Ovary (tissue), 7 donors: ENCODE measurements at regions not wholly inside any gene's neighbourhood (a gene's known extent, or its start where the extent isn't known, plus 50 kb on each side); places are given as distances from the start of the nearest gene placed in this dataset.

Experiments
- DNase-seq, 5 donors: peaks; one replicate each; pipeline ENCODE4 v3.0.0-alpha.2; 2019 to 2020
- H3K27ac ChIP-seq, 2 donors: fragments of 200-600 bp; one replicate each; pipeline versions ENCODE4 v1.5.1 to v1.8.0; 2019 to 2022
- H3K27me3 ChIP-seq: fragments of 200-600 bp; one replicate; pipeline ENCODE4 v1.8.0; 2022
- H3K36me3 ChIP-seq: fragments of 200-600 bp; sonication (generic); one replicate; pipeline ENCODE4 v1.5.1; 2019
- H3K4me1 ChIP-seq: one replicate; pipeline ENCODE4 v1.8.1; 2013; ENCODE audit warnings: mild to moderate bottlenecking, moderate library complexity; ENCODE audit not compliant: insufficient read depth
- H3K4me3 ChIP-seq: fragments of 200-600 bp; sonication (generic); one replicate; pipeline ENCODE4 v1.5.1; 2017
- H3K9me3 ChIP-seq, 2 donors: fragments of 200-600 bp in 1 of 2; sonication (generic) in 1 of 2; one replicate each; pipeline versions ENCODE4 v1.5.1 to v1.8.1; 2013 to 2019; ENCODE audit warnings: mild to moderate bottlenecking in 1 of 2, moderate library complexity in 1 of 2
- EP300 ChIP-seq: sonication (generic); formaldehyde crosslinking; IDR thresholded peaks from one replicate; pipeline ENCODE4 v1.6.1; 2017; ENCODE audit warnings: antibody characterized with exemption
- POLR2A ChIP-seq: fragments of 450-650 bp; IDR thresholded peaks from one replicate; pipeline ENCODE4 v1.6.1; 2017; ENCODE audit warnings: antibody characterized with exemption, mild to moderate bottlenecking, moderate library complexity
- WGBS, 3 donors: extraction: QIAGEN DNeasy Blood & Tissue Kit in 1 of 3; methylation state at CpG; one replicate each; pipeline versions ENCODE4 v1.1.5 to v1.1.7; 2013 to 2017; 5-methylcytosine and 5-hydroxymethylcytosine counted together
- intact Hi-C, 4 donors: fragments of 100-400 bp; cut with DNase I; formaldehyde crosslinking; loops; one replicate each; pipeline versions ENCODE4 v1.11.0 to v1.15.1; 2022 to 2023
- TF ChIP-seq, protein P1 (sequence below), 3 donors: fragments of 450-650 bp in 2 of 3; fragments of 200-600 bp in 1 of 3; IDR thresholded peaks; one replicate each; pipeline versions ENCODE4 v1.5.1 to v1.8.0; 2016 to 2022; ENCODE audit warnings: antibody characterized with exemption in 3 of 3, mild to moderate bottlenecking in 1 of 3
- donor health status: DM: no; HTN: no; CAD: no; lungs with moderate emphysema.
- donor health status: DM: no; HTN: no; CAD: no.
- donor health status: Bipolar disorder and iron deficiency.
- donor health status: DM: no; HTN: no; CAD: no.
- donor health status: DM: yes; HTN: yes; CAD: no.

DNA sequence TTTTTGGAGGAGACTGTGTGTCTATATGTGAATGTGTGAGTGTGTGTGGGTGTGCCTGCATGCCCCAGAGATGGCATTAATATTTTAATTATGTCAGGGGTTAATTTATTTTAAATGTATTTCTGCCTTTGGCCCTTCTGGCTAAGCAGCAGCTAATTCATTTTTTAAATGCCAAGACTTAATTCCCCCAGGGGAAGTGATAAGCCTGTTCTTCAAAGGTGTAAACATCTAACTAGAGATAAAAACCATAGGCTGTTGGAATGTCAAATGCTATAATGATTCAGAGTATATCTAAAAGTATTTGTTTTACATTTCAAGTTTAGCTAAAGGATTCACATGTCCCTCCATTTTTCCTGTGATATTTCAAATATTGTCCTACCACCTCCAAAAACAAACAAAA lies 184.7 kb downstream of the SPP2 start:
- intact Hi-C loops, result no loop called here
- H3K36me3 ChIP-seq, result no peaks in the 10 kb centered on the region
- no peak for DNase-seq
- H3K9me3 ChIP-seq, result no peaks in the 10 kb centered on the region
- H3K4me3 ChIP-seq, result no peak overlapping the region
- TF ChIP-seq EP300 (no peak), POLR2A (no peak)
- TF ChIP-seq, protein P1, sequence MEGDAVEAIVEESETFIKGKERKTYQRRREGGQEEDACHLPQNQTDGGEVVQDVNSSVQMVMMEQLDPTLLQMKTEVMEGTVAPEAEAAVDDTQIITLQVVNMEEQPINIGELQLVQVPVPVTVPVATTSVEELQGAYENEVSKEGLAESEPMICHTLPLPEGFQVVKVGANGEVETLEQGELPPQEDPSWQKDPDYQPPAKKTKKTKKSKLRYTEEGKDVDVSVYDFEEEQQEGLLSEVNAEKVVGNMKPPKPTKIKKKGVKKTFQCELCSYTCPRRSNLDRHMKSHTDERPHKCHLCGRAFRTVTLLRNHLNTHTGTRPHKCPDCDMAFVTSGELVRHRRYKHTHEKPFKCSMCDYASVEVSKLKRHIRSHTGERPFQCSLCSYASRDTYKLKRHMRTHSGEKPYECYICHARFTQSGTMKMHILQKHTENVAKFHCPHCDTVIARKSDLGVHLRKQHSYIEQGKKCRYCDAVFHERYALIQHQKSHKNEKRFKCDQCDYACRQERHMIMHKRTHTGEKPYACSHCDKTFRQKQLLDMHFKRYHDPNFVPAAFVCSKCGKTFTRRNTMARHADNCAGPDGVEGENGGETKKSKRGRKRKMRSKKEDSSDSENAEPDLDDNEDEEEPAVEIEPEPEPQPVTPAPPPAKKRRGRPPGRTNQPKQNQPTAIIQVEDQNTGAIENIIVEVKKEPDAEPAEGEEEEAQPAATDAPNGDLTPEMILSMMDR (IDR thresholded peaks at IDR 0.05), result no peak
- H3K27ac ChIP-seq, result no peak overlapping the region
- H3K27me3 ChIP-seq, result no peaks in the 10 kb centered on the region
- H3K4me1 ChIP-seq, result no peaks in the 10 kb centered on the region

DNA sequence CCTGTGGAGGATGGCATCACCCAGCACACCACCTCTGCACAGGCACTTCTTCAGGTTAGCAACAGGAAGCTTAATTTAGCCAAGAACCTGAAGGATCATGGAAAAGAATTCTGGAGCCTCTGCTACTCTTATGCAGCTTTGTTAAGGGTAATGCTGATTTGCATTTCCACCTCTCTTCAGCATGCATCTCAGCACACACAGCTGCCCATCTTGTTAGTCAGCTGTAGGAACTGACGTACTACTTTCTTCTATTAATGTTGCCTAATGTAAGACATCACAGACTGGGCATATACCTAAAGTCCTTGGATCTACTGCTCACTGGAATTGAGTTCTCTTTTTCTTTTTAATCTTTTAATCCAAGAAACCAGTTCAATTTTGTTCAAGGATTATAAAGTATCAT lies 181.0 kb downstream of the SPP2 start:
- Histone ChIP-seq H3K9me3 (no peaks in the 10 kb centered on the region), H3K27ac (no peak overlapping the region), H3K36me3 (no peaks in the 10 kb centered on the region), H3K4me1 (no peaks in the 10 kb centered on the region), H3K27me3 (no peaks in the 10 kb centered on the region), H3K4me3 (no peak overlapping the region)
- intact Hi-C loops, result no loop called here
- DNase-seq, result no peak
- WGBS, 3 donors, result 75 to 86% (median 77%) methylated on average over 1 of the region's 1 CpG
- TF ChIP-seq POLR2A (no peak), EP300 (no peak)
- TF ChIP-seq, protein P1 (IDR thresholded peaks at IDR 0.05), result no peak

DNA sequence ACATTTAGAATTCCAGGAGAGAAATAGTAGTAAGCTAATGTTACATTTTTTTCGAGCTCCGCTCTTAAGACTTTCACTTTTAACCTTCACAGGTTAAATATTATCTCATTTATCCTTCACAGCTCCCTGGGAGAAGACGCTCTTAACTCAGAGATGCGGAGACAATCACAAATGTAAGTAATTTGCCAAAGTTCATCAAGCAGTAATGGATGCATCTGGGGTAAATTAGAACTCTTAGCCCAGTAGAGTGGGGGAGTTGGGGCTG lies 168.5 kb downstream of the SPP2 start:
- no peak for DNase-seq
- no peak overlapping the region for H3K4me3 ChIP-seq
- TF ChIP-seq EP300 (no peak), POLR2A (no peak)
- TF ChIP-seq, protein P1 (IDR thresholded peaks at IDR 0.05), result no peak
- H3K27ac ChIP-seq, result no peak overlapping the region
- no peaks in the 10 kb centered on the region for H3K36me3 ChIP-seq
- H3K9me3 ChIP-seq, result no peaks in the 10 kb centered on the region
- H3K27me3 ChIP-seq, result no peaks in the 10 kb centered on the region
- H3K4me1 ChIP-seq, result no peaks in the 10 kb centered on the region
- intact Hi-C loops, result no loop called here
- 83 to 88% (median 87%) methylated on average over 4 of the region's 4 CpGs for WGBS, 3 donors

DNA sequence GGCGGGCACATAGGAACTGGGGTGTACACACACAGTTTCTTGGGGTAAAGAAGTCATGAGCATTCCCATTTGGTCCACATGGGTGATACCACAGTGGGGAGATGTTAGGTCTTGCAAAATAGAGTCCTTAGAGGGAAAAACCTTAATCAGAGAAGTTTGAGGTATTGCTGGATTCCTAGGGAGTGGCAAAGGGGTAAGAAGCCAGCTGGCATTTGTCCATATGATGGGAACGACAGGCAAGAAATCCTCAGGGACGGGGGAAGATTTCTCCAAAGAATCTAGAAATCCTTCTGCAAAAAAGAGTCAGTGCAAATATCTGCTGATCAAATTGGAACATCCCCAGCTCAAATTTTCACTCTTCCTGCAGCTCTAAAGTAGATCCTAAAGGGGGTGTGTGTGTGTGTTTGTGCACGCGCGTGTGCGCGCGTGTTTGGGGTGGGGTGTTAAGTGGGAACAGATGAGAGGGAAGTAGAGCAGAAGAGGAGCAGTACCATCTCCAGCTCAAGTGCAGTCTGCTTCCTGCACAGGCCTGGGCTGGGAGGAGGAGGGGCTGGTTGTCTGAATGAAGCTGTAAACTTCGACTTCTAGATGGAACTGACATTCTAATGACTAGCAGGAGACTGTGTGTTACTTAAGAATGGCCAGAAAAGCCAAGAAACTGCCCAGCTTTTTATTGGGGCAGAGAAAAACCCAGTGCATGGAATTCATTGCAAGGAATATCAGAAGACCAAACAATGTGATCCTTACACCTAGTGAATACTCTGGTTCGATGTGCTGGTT lies 168.0 kb downstream of the SPP2 start:
- no peaks in the 10 kb centered on the region for H3K36me3 ChIP-seq
- TF ChIP-seq EP300, result no peak
- TF ChIP-seq POLR2A, result no peak
- TF ChIP-seq, protein P1 (IDR thresholded peaks at IDR 0.05), result no peak
- intact Hi-C loops, result no loop called here

More for the DNA sequence above, 168.0 kb downstream of the SPP2 start:
- no peaks in the 10 kb centered on the region for H3K9me3 ChIP-seq
- DNase-seq, result no peak
- 31 to 36% (median 33%) methylated on average over 11 of the region's 11 CpGs for WGBS, 3 donors
- no peak overlapping the region for H3K27ac ChIP-seq
- no peaks in the 10 kb centered on the region for H3K4me1 ChIP-seq
- H3K4me3 ChIP-seq, result no peak overlapping the region
- H3K27me3 ChIP-seq, result no peaks in the 10 kb centered on the region
